Retina (tissue), 1 donor: ENCODE measurements at regions not wholly inside any gene's neighbourhood (a gene's known extent, or its start where the extent isn't known, plus 50 kb on each side); places are given as distances from the start of the nearest gene placed in this dataset.

Experiments
- DNase-seq: peaks from one replicate; pipeline ENCODE4 v3.0.0-alpha.2; 2016

- no peak for DNase-seq
Measured at GRCh38 chr7:68446183-68446582, 1152.1 kb upstream of the AUTS2 start.

GRCh38 chr7:68449099-68449498 lies 1149.2 kb upstream of the AUTS2 start:
- DNase-seq: no peak

- no peak for DNase-seq
Measured at GRCh38 chr7:68449816-68450215, 1148.5 kb upstream of the AUTS2 start.

- DNase-seq: no peak
Measured at GRCh38 chr7:68454931-68455330, 1143.3 kb upstream of the AUTS2 start.

GRCh38 chr7:68456469-68456868 lies 1141.8 kb upstream of the AUTS2 start:
- DNase-seq: no peak

GRCh38 chr7:68457481-68457880 lies 1140.8 kb upstream of the AUTS2 start:
- DNase-seq: no peak

- DNase-seq: no peak
Measured at GRCh38 chr7:68458010-68458908, 1140.0 kb upstream of the AUTS2 start.

- no peak for DNase-seq
Measured at GRCh38 chr7:68461430-68461829, 1136.8 kb upstream of the AUTS2 start.

- no peak for DNase-seq
Measured at GRCh38 chr7:68470836-68471435, 1127.3 kb upstream of the AUTS2 start.

GRCh38 chr7:68472688-68473087 lies 1125.6 kb upstream of the AUTS2 start:
- DNase-seq: no peak

- no peak for DNase-seq
Measured at GRCh38 chr7:68474661-68475216, 1123.5 kb upstream of the AUTS2 start.

- no peak for DNase-seq
Measured at GRCh38 chr7:68476966-68477365, 1121.3 kb upstream of the AUTS2 start.

- no peak for DNase-seq
Measured at GRCh38 chr7:68478326-68478725, 1119.9 kb upstream of the AUTS2 start.

- no peak for DNase-seq
Measured at GRCh38 chr7:68482800-68483199, 1115.5 kb upstream of the AUTS2 start.

GRCh38 chr7:68484731-68485130 lies 1113.5 kb upstream of the AUTS2 start:
- no peak for DNase-seq

- DNase-seq: no peak
Measured at GRCh38 chr7:68485253-68485917, 1112.9 kb upstream of the AUTS2 start.

- DNase-seq: peak; percentile 20
Measured at GRCh38 chr7:68488341-68489060, 1109.8 kb upstream of the AUTS2 start.

- DNase-seq: no peak
Measured at GRCh38 chr7:68491523-68492358, 1106.5 kb upstream of the AUTS2 start.

GRCh38 chr7:68492359-68492690 lies 1106.0 kb upstream of the AUTS2 start:
- DNase-seq: no peak

- DNase-seq: no peak
Measured at GRCh38 chr7:68503400-68503799, 1094.9 kb upstream of the AUTS2 start.

- DNase-seq: no peak
Measured at GRCh38 chr7:68504716-68505115, 1093.6 kb upstream of the AUTS2 start.

- no peak for DNase-seq
Measured at GRCh38 chr7:68505721-68506120, 1092.6 kb upstream of the AUTS2 start.
